Astrocyte (in vitro differentiated cells and primary cell): ENCODE measurements at regions not wholly inside any gene's neighbourhood (a gene's known extent, or its start where the extent isn't known, plus 50 kb on each side); places are given as distances from the start of the nearest gene placed in this dataset.

Experiments
- EZH2 ChIP-seq: IDR thresholded peaks from 2 replicates; pipeline ENCODE4 v1.6.1; 2012; ENCODE audit warnings: mild to moderate bottlenecking, low read length, inconsistent platforms; ENCODE audit not compliant: insufficient read depth
- TF ChIP-seq, protein P1 (sequence below): IDR thresholded peaks from 2 replicates; pipeline ENCODE4 v1.5.1; 2011; ENCODE audit warnings: low read depth, mild to moderate bottlenecking, inconsistent platforms, low read length, moderate library complexity; ENCODE audit not compliant: insufficient read depth

DNA sequence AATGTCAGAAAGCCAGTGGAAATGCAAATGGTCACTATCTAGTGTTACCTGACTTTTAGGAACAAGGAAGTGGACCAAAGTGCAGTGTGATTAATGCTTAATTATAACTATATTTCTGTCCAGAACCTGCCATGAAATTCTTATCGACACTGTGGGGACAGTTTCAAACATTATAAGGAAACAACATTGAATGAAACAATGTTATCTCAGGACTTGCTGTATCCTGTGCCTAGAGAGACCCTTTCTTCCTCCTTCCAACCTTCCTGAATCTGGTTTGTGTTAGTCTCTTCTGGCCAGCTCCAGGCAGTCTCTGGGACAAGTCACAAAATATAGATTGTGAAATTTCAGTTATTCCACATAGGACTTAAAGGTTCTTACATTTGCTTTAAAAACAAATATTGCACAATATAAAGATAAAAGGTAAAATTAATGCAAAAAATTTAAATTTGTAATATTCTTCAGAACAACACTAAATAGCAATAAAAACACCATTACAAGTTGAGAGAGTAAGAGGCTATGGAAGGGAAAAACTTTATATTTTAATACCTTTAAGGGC, 203.4 kb downstream of the ZNF674 start:
- TF ChIP-seq, protein P1, sequence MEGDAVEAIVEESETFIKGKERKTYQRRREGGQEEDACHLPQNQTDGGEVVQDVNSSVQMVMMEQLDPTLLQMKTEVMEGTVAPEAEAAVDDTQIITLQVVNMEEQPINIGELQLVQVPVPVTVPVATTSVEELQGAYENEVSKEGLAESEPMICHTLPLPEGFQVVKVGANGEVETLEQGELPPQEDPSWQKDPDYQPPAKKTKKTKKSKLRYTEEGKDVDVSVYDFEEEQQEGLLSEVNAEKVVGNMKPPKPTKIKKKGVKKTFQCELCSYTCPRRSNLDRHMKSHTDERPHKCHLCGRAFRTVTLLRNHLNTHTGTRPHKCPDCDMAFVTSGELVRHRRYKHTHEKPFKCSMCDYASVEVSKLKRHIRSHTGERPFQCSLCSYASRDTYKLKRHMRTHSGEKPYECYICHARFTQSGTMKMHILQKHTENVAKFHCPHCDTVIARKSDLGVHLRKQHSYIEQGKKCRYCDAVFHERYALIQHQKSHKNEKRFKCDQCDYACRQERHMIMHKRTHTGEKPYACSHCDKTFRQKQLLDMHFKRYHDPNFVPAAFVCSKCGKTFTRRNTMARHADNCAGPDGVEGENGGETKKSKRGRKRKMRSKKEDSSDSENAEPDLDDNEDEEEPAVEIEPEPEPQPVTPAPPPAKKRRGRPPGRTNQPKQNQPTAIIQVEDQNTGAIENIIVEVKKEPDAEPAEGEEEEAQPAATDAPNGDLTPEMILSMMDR: no peak
- no peak for TF ChIP-seq EZH2
